Hepatocyte (in vitro differentiated cells): ENCODE measurements at regions not wholly inside any gene's neighbourhood (a gene's known extent, or its start where the extent isn't known, plus 50 kb on each side); places are given as distances from the start of the nearest gene placed in this dataset.

Experiments used
- DNase-seq: peaks from one replicate; pipeline ENCODE4 v3.0.0-alpha.2; 2016; ENCODE audit warnings: low spot score
- H2AFZ ChIP-seq: fragments of 200-600 bp; sonication (generic); 2 replicates; pipeline ENCODE4 v1.6.0; 2016; ENCODE audit warnings: antibody characterized with exemption, mild to moderate bottlenecking
- H3K27ac ChIP-seq: fragments of 200-600 bp; sonication (generic); 2 replicates; pipeline ENCODE4 v1.5.1; 2016; ENCODE audit warnings: mild to moderate bottlenecking
- H3K27me3 ChIP-seq: fragments of 200-600 bp; sonication (generic); 2 replicates; pipeline ENCODE4 v1.6.1; 2016
- H3K36me3 ChIP-seq: fragments of 200-600 bp; sonication (generic); replicated peaks from 2 replicates; pipeline ENCODE4 v1.5.1; 2016; ENCODE audit warnings: low read depth; ENCODE audit not compliant: insufficient read depth
- H3K4me1 ChIP-seq: fragments of 200-600 bp; sonication (generic); 2 replicates; pipeline ENCODE4 v1.5.1; 2016; ENCODE audit warnings: mild to moderate bottlenecking, moderate library complexity; ENCODE audit not compliant: insufficient read depth
- H3K4me2 ChIP-seq: fragments of 200-600 bp; sonication (generic); 2 replicates; pipeline ENCODE4 v1.6.0; 2016
- H3K4me3 ChIP-seq: fragments of 200-600 bp; sonication (generic); 2 replicates; pipeline ENCODE4 v1.5.1; 2016; ENCODE audit warnings: mild to moderate bottlenecking
- H3K79me2 ChIP-seq: fragments of 200-600 bp; sonication (generic); 2 replicates; pipeline ENCODE4 v1.6.0; 2017; ENCODE audit warnings: mild to moderate bottlenecking
- H3K9me2 ChIP-seq: fragments of 200-600 bp; sonication (generic); replicated peaks from 2 replicates; pipeline ENCODE4 v1.6.0; 2017; ENCODE audit warnings: mild to moderate bottlenecking; ENCODE audit not compliant: insufficient read depth
- H3K9me3 ChIP-seq: fragments of 200-600 bp; sonication (generic); 2 replicates; pipeline ENCODE4 v1.5.1; 2016; ENCODE audit warnings: low read depth, mild to moderate bottlenecking
- H4K20me1 ChIP-seq: fragments of 200-600 bp; sonication (generic); 2 replicates; pipeline ENCODE4 v1.6.0; 2016; ENCODE audit warnings: mild to moderate bottlenecking; ENCODE audit not compliant: insufficient read depth, poor library complexity, severe bottlenecking
- CTCF ChIP-seq: fragments of 200-600 bp; sonication (generic); IDR thresholded peaks from 2 replicates; pipeline ENCODE4 v1.5.1; 2016; ENCODE audit warnings: antibody characterized with exemption, mild to moderate bottlenecking; ENCODE audit not compliant: poor library complexity
- EZH2 ChIP-seq: fragments of 200-600 bp; sonication (generic); IDR thresholded peaks from 2 replicates; pipeline ENCODE4 v1.6.1; 2016; ENCODE audit warnings: antibody characterized with exemption, mild to moderate bottlenecking, borderline replicate concordance
- EZH2phosphoT487 ChIP-seq: fragments of 200-600 bp; sonication (generic); IDR thresholded peaks from one replicate; pipeline ENCODE4 v1.6.1; 2018; ENCODE audit warnings: antibody characterized with exemption, mild to moderate bottlenecking, low read depth, moderate library complexity; ENCODE audit not compliant: unreplicated experiment, severe bottlenecking
- WGBS: methylation state at CpG from one replicate; pipeline ENCODE4 v1.1.6; 2016; ENCODE audit warnings: low lambda C conversion rate; ENCODE audit errors: missing lambda C conversion rate; 5-methylcytosine and 5-hydroxymethylcytosine counted together

- 64% methylated on average over 1 of the region's 1 CpG for WGBS
- no peaks in the 10 kb centered on the region for H3K36me3 ChIP-seq
- H3K4me3 ChIP-seq = no peak overlapping the region
- no peak for DNase-seq
- no peaks in the 10 kb centered on the region for H4K20me1 ChIP-seq
- H2AFZ ChIP-seq = no peak overlapping the region
- no peaks in the 10 kb centered on the region for H3K4me1 ChIP-seq
- no peaks in the 10 kb centered on the region for H3K79me2 ChIP-seq
- TF ChIP-seq CTCF (no peak), EZH2 (no peak), EZH2phosphoT487 (no peak)
- H3K9me3 ChIP-seq = peaks cover 13% of the 10 kb centered on the region
- H3K9me2 ChIP-seq = no peaks in the 10 kb centered on the region
- H3K4me2 ChIP-seq = no peak overlapping the region
- no peaks in the 10 kb centered on the region for H3K27me3 ChIP-seq
- H3K27ac ChIP-seq = no peak overlapping the region
These were observed 159.8 kb downstream of the FSCB start for GRCh38 chr14:44347316-44347715.

- DNase-seq = no peak
- H3K4me3 ChIP-seq = no peak overlapping the region
- no peaks in the 10 kb centered on the region for H3K36me3 ChIP-seq
- no peaks in the 10 kb centered on the region for H3K4me1 ChIP-seq
- no peaks in the 10 kb centered on the region for H3K9me3 ChIP-seq
- no peaks in the 10 kb centered on the region for H3K9me2 ChIP-seq
- 92% methylated on average over 3 of the region's 3 CpGs for WGBS
- H4K20me1 ChIP-seq = no peaks in the 10 kb centered on the region
- H3K79me2 ChIP-seq = no peaks in the 10 kb centered on the region
- H3K27ac ChIP-seq = no peak overlapping the region
- TF ChIP-seq CTCF = no peak
- TF ChIP-seq EZH2 = no peak
- no peak for TF ChIP-seq EZH2phosphoT487
- no peak overlapping the region for H3K4me2 ChIP-seq
- H2AFZ ChIP-seq = no peak overlapping the region
- H3K27me3 ChIP-seq = no peaks in the 10 kb centered on the region
These were observed 166.0 kb downstream of the FSCB start for GRCh38 chr14:44341116-44341515.

- Histone ChIP-seq H3K79me2 (no peaks in the 10 kb centered on the region), H4K20me1 (no peaks in the 10 kb centered on the region), H3K36me3 (no peaks in the 10 kb centered on the region), H2AFZ (no peak overlapping the region), H3K27me3 (no peaks in the 10 kb centered on the region), H3K4me3 (no peak overlapping the region), H3K4me1 (no peaks in the 10 kb centered on the region), H3K9me3 (no peaks in the 10 kb centered on the region), H3K9me2 (no peaks in the 10 kb centered on the region), H3K4me2 (no peak overlapping the region), H3K27ac (no peak overlapping the region)
- no peak for TF ChIP-seq EZH2
- TF ChIP-seq CTCF = no peak
- no peak for TF ChIP-seq EZH2phosphoT487
- DNase-seq = no peak
- WGBS = 94% methylated on average over 1 of the region's 1 CpG
These were observed 167.2 kb downstream of the FSCB start for GRCh38 chr14:44339862-44340261.

GRCh38 chr14:44339231-44339630, 167.9 kb downstream of the FSCB start:
- DNase-seq = no peak
- H3K9me2 ChIP-seq = no peaks in the 10 kb centered on the region
- H3K4me1 ChIP-seq = no peaks in the 10 kb centered on the region
- H3K9me3 ChIP-seq = no peaks in the 10 kb centered on the region
- no peak for TF ChIP-seq CTCF
- no peak for TF ChIP-seq EZH2phosphoT487
- no peak overlapping the region for H3K4me3 ChIP-seq
- H4K20me1 ChIP-seq = no peaks in the 10 kb centered on the region
- no peaks in the 10 kb centered on the region for H3K36me3 ChIP-seq
- no peak overlapping the region for H3K27ac ChIP-seq
- H3K4me2 ChIP-seq = no peak overlapping the region
- H3K79me2 ChIP-seq = no peaks in the 10 kb centered on the region
- H2AFZ ChIP-seq = no peak overlapping the region
- H3K27me3 ChIP-seq = no peaks in the 10 kb centered on the region
